ENCODE measurements at regions not wholly inside any gene's neighbourhood (a gene's known extent, or its start where the extent isn't known, plus 50 kb on each side); places are given as distances from the start of the nearest gene placed in this dataset.

DNA sequence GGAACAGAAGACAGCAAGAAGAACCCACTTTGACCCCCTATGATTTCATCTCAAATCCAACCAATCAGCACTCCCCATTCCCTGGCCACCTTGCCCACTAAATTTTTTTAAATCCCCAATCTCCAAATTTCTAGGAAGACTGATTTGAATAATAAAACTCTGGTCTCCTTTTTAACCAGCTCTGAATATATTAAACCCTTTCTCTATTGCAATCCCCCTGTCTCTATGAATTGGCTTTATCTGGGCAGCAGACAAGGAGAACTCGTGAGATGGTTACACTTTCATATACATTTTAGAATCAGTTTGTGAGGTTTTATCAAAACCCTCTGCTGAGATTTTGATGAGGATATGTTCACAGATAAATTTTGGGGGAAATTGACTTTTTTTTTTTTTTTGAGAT, 90.3 kb upstream of the TRIM24 start:
- Histone ChIP-seq H3K27ac (ENCODE audit: poor library complexity, severe bottlenecking) (no peak overlapping the region), H3K36me3 (ENCODE audit: low read depth) (no peaks in the 10 kb centered on the region), H3K4me3 (ENCODE audit: severe bottlenecking) (no peak overlapping the region), H3K9me3 (ENCODE audit: severe bottlenecking) (no peaks in the 10 kb centered on the region), H3K27me3 (ENCODE audit: insufficient read depth, poor library complexity, severe bottlenecking) (no peaks in the 10 kb centered on the region), H3K4me1 (ENCODE audit: insufficient read depth, poor library complexity, severe bottlenecking) (no peaks in the 10 kb centered on the region)
- TF ChIP-seq, protein P1, sequence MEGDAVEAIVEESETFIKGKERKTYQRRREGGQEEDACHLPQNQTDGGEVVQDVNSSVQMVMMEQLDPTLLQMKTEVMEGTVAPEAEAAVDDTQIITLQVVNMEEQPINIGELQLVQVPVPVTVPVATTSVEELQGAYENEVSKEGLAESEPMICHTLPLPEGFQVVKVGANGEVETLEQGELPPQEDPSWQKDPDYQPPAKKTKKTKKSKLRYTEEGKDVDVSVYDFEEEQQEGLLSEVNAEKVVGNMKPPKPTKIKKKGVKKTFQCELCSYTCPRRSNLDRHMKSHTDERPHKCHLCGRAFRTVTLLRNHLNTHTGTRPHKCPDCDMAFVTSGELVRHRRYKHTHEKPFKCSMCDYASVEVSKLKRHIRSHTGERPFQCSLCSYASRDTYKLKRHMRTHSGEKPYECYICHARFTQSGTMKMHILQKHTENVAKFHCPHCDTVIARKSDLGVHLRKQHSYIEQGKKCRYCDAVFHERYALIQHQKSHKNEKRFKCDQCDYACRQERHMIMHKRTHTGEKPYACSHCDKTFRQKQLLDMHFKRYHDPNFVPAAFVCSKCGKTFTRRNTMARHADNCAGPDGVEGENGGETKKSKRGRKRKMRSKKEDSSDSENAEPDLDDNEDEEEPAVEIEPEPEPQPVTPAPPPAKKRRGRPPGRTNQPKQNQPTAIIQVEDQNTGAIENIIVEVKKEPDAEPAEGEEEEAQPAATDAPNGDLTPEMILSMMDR (IDR thresholded peaks at IDR 0.05; ENCODE audit: poor library complexity, severe bottlenecking): no peak
- DNase-seq (ENCODE audit: low spot score) (no peak), ATAC-seq (ENCODE audit: low read depth) (no peak)

DNA sequence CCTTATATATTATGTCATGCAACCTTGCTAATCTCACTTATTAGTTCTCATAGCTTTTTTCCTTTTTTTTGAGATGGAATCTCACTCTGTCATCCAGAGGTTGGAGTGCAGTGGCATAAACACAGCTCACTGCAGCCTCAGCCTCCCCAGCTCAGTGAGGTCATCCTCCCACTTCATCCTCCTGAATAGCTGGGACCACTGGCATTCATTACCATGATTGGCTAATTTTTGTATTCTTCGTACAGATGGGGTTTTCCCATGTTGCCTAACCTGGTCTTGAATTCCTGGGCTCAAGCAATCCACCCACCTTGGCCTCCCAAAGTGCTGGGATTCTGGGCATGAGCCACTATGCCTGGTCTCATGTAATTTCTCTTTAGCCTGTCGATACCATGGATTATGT, 89.1 kb upstream of the TRIM24 start:
- Histone ChIP-seq H3K4me1 (ENCODE audit: insufficient read depth, poor library complexity, severe bottlenecking) (no peaks in the 10 kb centered on the region), H3K4me3 (ENCODE audit: severe bottlenecking) (no peak overlapping the region), H3K9me3 (ENCODE audit: severe bottlenecking) (no peaks in the 10 kb centered on the region), H3K36me3 (ENCODE audit: low read depth) (no peaks in the 10 kb centered on the region), H3K27me3 (ENCODE audit: insufficient read depth, poor library complexity, severe bottlenecking) (no peaks in the 10 kb centered on the region), H3K27ac (ENCODE audit: poor library complexity, severe bottlenecking) (no peak overlapping the region)
- DNase-seq (ENCODE audit: low spot score) (no peak), ATAC-seq (ENCODE audit: low read depth) (no peak)
- TF ChIP-seq, protein P1 (IDR thresholded peaks at IDR 0.05; ENCODE audit: poor library complexity, severe bottlenecking): no peak

DNA sequence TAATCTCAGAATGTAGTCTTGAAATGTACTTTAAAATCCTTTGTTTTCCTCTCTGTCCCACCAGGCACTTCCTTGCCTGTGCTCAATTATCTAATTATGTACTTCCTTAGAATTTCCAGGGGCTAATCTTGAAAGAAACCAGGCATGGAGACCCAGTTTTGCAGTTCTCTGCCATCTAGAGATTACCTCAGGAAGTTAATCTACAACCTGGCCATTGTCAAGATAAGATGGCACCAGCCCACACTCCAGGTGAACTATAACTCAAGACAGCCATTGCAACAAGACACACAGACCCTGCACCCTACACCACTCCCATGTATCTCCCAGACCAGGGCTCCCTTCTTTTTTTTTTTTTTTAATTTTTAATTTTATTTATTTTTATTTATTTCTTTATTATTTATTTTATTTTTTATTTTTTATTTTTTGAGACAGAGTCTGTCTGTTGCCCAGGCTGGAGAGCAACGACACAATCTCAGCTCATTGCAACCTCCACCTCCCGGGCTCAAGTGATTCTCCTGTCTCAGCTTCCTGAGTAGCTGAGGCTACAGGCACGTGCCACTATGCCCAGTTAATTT, 85.9 kb upstream of the TRIM24 start:
- H3K4me3 ChIP-seq (ENCODE audit: severe bottlenecking): no peak overlapping the region
- TF ChIP-seq, protein P1 (IDR thresholded peaks at IDR 0.05; ENCODE audit: poor library complexity, severe bottlenecking): no peak
- no peak overlapping the region for H3K27ac ChIP-seq (ENCODE audit: poor library complexity, severe bottlenecking)
- ATAC-seq (ENCODE audit: low read depth) (no peak), DNase-seq (ENCODE audit: low spot score) (no peak)
- no peaks in the 10 kb centered on the region for H3K4me1 ChIP-seq (ENCODE audit: insufficient read depth, poor library complexity, severe bottlenecking)
- H3K9me3 ChIP-seq (ENCODE audit: severe bottlenecking): no peaks in the 10 kb centered on the region
- no peaks in the 10 kb centered on the region for H3K36me3 ChIP-seq (ENCODE audit: low read depth)
- no peaks in the 10 kb centered on the region for H3K27me3 ChIP-seq (ENCODE audit: insufficient read depth, poor library complexity, severe bottlenecking)

DNA sequence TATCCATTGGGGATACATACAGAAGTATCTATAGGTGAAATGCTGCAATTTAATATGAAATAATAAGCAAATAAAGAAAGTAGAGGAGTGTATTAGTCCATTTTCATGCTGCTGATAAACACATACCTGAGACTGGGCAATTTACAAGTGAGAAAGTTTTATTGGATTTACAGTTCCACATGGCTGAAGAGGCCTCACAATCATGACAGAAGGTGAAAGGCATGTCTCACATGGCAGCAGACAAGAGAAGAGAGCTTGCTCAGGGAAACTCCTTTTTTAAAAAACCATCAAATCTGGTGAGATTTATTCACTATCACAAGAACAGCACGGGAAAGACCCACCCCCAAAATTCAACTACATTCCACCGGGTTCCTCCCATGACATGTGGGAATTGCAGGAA, 82.8 kb upstream of the TRIM24 start:
- H3K36me3 ChIP-seq (ENCODE audit: low read depth): no peaks in the 10 kb centered on the region
- no peaks in the 10 kb centered on the region for H3K9me3 ChIP-seq (ENCODE audit: severe bottlenecking)
- H3K27me3 ChIP-seq (ENCODE audit: insufficient read depth, poor library complexity, severe bottlenecking): no peaks in the 10 kb centered on the region
- H3K27ac ChIP-seq (ENCODE audit: poor library complexity, severe bottlenecking): no peak overlapping the region
- no peaks in the 10 kb centered on the region for H3K4me1 ChIP-seq (ENCODE audit: insufficient read depth, poor library complexity, severe bottlenecking)
- ATAC-seq (ENCODE audit: low read depth): no peak
- no peak for DNase-seq (ENCODE audit: low spot score)
- H3K4me3 ChIP-seq (ENCODE audit: severe bottlenecking): no peak overlapping the region
- TF ChIP-seq, protein P1 (IDR thresholded peaks at IDR 0.05; ENCODE audit: poor library complexity, severe bottlenecking): no peak

DNA sequence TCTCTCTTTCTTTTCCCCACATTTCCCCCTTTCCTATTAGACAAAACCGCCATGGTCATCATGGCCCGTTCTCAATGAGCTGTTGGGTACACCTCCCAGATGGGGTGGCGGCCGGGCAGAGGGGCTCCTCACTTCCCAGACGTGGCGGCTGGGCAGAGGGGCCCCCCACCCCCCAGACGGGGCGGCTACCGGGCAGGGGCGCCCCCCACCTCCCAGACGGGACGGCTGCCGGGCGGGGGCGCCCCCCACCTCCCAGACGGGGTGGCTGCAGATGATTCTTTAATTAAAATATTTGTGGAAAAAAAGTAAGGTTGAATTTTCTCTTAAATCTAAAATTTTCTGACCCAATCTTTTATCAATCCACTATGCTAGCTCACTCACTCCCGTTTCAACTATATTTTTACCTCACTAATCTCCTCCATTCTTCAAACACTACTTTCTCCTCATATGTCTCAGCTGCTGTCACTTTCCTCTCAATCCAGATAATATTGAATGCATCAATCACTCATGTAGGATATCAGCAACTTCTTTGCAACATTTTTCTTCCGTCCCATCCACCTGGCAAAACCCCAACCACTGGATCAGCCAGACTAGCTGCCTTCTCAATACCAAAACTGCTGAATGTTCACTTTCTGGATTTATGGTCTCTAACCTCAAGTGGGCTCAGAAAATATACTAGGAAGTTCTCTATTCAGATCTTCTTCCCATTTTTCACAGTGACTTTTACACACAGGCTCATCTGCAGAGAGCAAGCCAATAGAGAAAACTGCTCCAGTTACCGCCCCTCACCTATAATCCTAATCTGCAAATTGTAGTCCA, 81.1 kb upstream of the TRIM24 start:
- DNase-seq (ENCODE audit: low spot score): no peak
- Histone ChIP-seq H3K4me3 (ENCODE audit: severe bottlenecking) (no peak overlapping the region), H3K27me3 (ENCODE audit: insufficient read depth, poor library complexity, severe bottlenecking) (no peaks in the 10 kb centered on the region), H3K4me1 (ENCODE audit: insufficient read depth, poor library complexity, severe bottlenecking) (no peaks in the 10 kb centered on the region), H3K36me3 (ENCODE audit: low read depth) (no peaks in the 10 kb centered on the region), H3K9me3 (ENCODE audit: severe bottlenecking) (no peaks in the 10 kb centered on the region), H3K27ac (ENCODE audit: poor library complexity, severe bottlenecking) (no peak overlapping the region)
- TF ChIP-seq, protein P1 (IDR thresholded peaks at IDR 0.05; ENCODE audit: poor library complexity, severe bottlenecking): no peak
- ATAC-seq (ENCODE audit: low read depth): no peak
